ENCODE measurements at regions not wholly inside any gene's neighbourhood (a gene's known extent, or its start where the extent isn't known, plus 50 kb on each side); places are given as distances from the start of the nearest gene placed in this dataset.
"Not testable (repeated sequence)": the region's sequence is repeated elsewhere in the genome, so short reads cannot be mapped to it uniquely, and the experiment has no call there.

GRCh38 chr3:187507905-187508304, 139.7 kb downstream of the RTP4 start:
- DNase-seq (ENCODE audit: extremely low read depth, low read depth), result no peak
- TF ChIP-seq CTCF (IDR thresholded peaks at IDR 0.05; ENCODE audit: low read depth, low read length), result no peak

- DNase-seq (ENCODE audit: extremely low read depth, low read depth), result no peak
- TF ChIP-seq CTCF (IDR thresholded peaks at IDR 0.05; ENCODE audit: low read depth, low read length), result no peak
These were observed 139.1 kb downstream of the RTP4 start for GRCh38 chr3:187507266-187507665.

- DNase-seq (ENCODE audit: extremely low read depth, low read depth), result no peak
These were observed 136.2 kb downstream of the RTP4 start for GRCh38 chr3:187504435-187504834.

GRCh38 chr3:187498211-187498724, 130.1 kb downstream of the RTP4 start:
- DNase-seq (ENCODE audit: extremely low read depth, low read depth), result no peak
- no peak for TF ChIP-seq CTCF (IDR thresholded peaks at IDR 0.05; ENCODE audit: low read depth, low read length)

More at GRCh38 chr3:187504435-187504834, 136.2 kb downstream of the RTP4 start:
- no peak for TF ChIP-seq CTCF (IDR thresholded peaks at IDR 0.05; ENCODE audit: low read depth, low read length)

- no peak for TF ChIP-seq CTCF (IDR thresholded peaks at IDR 0.05; ENCODE audit: low read depth, low read length)
- no peak for DNase-seq (ENCODE audit: extremely low read depth, low read depth)
These were observed 128.9 kb downstream of the RTP4 start for GRCh38 chr3:187497052-187497451.

- not testable (repeated sequence) for DNase-seq (ENCODE audit: extremely low read depth, low read depth)
These were observed 125.9 kb downstream of the RTP4 start for GRCh38 chr3:187494056-187494455.

- DNase-seq (ENCODE audit: extremely low read depth, low read depth), result no peak
- TF ChIP-seq CTCF (IDR thresholded peaks at IDR 0.05; ENCODE audit: low read depth, low read length), result no peak
These were observed 123.2 kb downstream of the RTP4 start for GRCh38 chr3:187491371-187491770.

- DNase-seq (ENCODE audit: extremely low read depth, low read depth), result no peak
- TF ChIP-seq CTCF (IDR thresholded peaks at IDR 0.05; ENCODE audit: low read depth, low read length), result no peak
These were observed 122.2 kb downstream of the RTP4 start for GRCh38 chr3:187490366-187490765.

All from AG09319 (cell line).